HG03196 (cell line): ENCODE measurements at regions not wholly inside any gene's neighbourhood (a gene's known extent, or its start where the extent isn't known, plus 50 kb on each side); places are given as distances from the start of the nearest gene placed in this dataset.

ENCODE experiments used
- ATAC-seq: cut with Tn5 transposase; IDR thresholded peaks from one replicate; pipeline ENCODE4 v1.9.1; 2021; ENCODE audit not compliant: unreplicated experiment

GRCh38 chr4:141576585-141577110 lies 59.7 kb upstream of the IL15 start:
- no peak for ATAC-seq

GRCh38 chr4:141578451-141578850 lies 57.9 kb upstream of the IL15 start:
- ATAC-seq: no peak

GRCh38 chr4:141580523-141580922 lies 55.9 kb upstream of the IL15 start:
- no peak for ATAC-seq
